ENCODE measurements at regions not wholly inside any gene's neighbourhood (a gene's known extent, or its start where the extent isn't known, plus 50 kb on each side); places are given as distances from the start of the nearest gene placed in this dataset.

DNA sequence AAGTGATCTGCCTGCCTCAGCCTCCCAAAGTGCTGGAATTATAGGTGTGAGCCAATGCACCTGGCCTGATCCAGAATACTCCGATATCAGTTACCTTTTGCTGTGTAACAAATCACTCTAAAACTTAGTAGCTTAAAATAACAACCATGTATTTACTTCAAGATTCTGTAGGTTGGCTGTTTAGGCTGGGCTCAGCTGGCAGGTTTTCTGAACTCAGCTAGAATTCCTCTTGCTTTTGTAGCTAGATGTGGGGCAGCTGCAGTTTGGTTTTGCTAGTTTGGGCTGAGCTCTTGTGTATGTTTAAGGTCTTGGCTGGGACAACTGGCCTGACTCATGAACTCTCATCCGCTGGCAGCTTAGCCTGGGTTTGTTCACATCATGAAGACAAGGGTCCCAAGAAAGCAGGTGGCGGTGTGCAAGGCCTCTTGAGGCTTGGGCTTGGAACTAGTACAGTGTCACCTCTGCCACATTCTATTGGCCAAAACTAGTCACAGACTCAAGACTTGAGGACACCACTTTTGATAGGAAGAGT, 138.3 kb upstream of the SHB start:
- TF ChIP-seq, protein P1, sequence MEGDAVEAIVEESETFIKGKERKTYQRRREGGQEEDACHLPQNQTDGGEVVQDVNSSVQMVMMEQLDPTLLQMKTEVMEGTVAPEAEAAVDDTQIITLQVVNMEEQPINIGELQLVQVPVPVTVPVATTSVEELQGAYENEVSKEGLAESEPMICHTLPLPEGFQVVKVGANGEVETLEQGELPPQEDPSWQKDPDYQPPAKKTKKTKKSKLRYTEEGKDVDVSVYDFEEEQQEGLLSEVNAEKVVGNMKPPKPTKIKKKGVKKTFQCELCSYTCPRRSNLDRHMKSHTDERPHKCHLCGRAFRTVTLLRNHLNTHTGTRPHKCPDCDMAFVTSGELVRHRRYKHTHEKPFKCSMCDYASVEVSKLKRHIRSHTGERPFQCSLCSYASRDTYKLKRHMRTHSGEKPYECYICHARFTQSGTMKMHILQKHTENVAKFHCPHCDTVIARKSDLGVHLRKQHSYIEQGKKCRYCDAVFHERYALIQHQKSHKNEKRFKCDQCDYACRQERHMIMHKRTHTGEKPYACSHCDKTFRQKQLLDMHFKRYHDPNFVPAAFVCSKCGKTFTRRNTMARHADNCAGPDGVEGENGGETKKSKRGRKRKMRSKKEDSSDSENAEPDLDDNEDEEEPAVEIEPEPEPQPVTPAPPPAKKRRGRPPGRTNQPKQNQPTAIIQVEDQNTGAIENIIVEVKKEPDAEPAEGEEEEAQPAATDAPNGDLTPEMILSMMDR (conservative IDR thresholded peaks at IDR 0.05; ENCODE audit: low read depth, low read length), result no peak
- no peak for TF ChIP-seq EZH2 (IDR thresholded peaks at IDR 0.05; ENCODE audit: low read length, unreplicated experiment)

Data from PC-3 (cell line).